GM12878 (cell line): ENCODE measurements at regions not wholly inside any gene's neighbourhood (a gene's known extent, or its start where the extent isn't known, plus 50 kb on each side); places are given as distances from the start of the nearest gene placed in this dataset.
A peak's percentile ranks its signal among the peaks of the same experiment; 100 is the strongest.

Experiments used
- ATF7 ChIP-seq: fragments of 450-650 bp; IDR thresholded peaks from 2 replicates; pipeline ENCODE4 v1.6.1; 2016; ENCODE audit warnings: low read depth, mild to moderate bottlenecking
- BHLHE40 ChIP-seq, 2 experiments: fragments of 450-650 bp in 1 of 2; IDR thresholded peaks; 2 replicates each; pipeline ENCODE4 v1.6.1; 2011 to 2017; ENCODE audit warnings: low read depth in 2 of 2, borderline replicate concordance in 1 of 2, improper control_type of control experiment in 1 of 2, low read length in 1 of 2, mild to moderate bottlenecking in 1 of 2
- EGR1 ChIP-seq, 2 experiments: IDR thresholded peaks; 1 replicate in 1 of 2; 2 replicates in 1 of 2; pipeline ENCODE4 v1.6.1; 2011 to 2012; ENCODE audit warnings: low read depth in 2 of 2, low read length in 2 of 2, borderline replicate concordance in 1 of 2, mild to moderate bottlenecking in 1 of 2, moderate library complexity in 1 of 2
- ELK1 ChIP-seq: IDR thresholded peaks from 2 replicates; pipeline ENCODE4 v1.6.1; 2012; ENCODE audit warnings: low read depth, low read length, improper control_type of control experiment
- IRF4 ChIP-seq: IDR thresholded peaks from 2 replicates; pipeline ENCODE4 v1.6.1; 2011; ENCODE audit warnings: low read depth, low read length
- MEF2B ChIP-seq: fragments of 450-650 bp; IDR thresholded peaks from 2 replicates; pipeline ENCODE4 v1.6.1; 2018; ENCODE audit warnings: mild to moderate bottlenecking, moderate library complexity; ENCODE audit not compliant: partially characterized antibody, poor library complexity, severe bottlenecking
- MTA2 ChIP-seq: fragments of 450-650 bp; IDR thresholded peaks from 2 replicates; pipeline ENCODE4 v1.6.1; 2016; ENCODE audit warnings: low read depth, mild to moderate bottlenecking, moderate library complexity
- NFXL1 ChIP-seq: fragments of 450-650 bp; IDR thresholded peaks from 2 replicates; pipeline ENCODE4 v1.6.1; 2017; ENCODE audit warnings: antibody characterized with exemption, mild to moderate bottlenecking, borderline replicate concordance
- PAX5 ChIP-seq: IDR thresholded peaks from 2 replicates; pipeline ENCODE4 v1.6.1; 2011; ENCODE audit warnings: low read depth, low read length, borderline replicate concordance
- POU2F2 ChIP-seq: IDR thresholded peaks from 3 replicates; pipeline ENCODE4 v1.6.1; 2011; ENCODE audit warnings: low read depth, mild to moderate bottlenecking, low read length, borderline replicate concordance
- RELA ChIP-seq: fragments of 450-650 bp; IDR thresholded peaks from 2 replicates; pipeline ENCODE4 v1.8.0; 2014; ENCODE audit warnings: borderline replicate concordance; ENCODE audit not compliant: partially characterized antibody
- SMAD5 ChIP-seq: IDR thresholded peaks from 2 replicates; pipeline ENCODE4 v1.6.1; 2016; ENCODE audit warnings: antibody characterized with exemption, low read depth
- SPI1 ChIP-seq: IDR thresholded peaks from 2 replicates; pipeline ENCODE4 v1.6.1; 2011; ENCODE audit warnings: low read depth, mild to moderate bottlenecking, low read length, moderate library complexity, borderline replicate concordance; ENCODE audit not compliant: insufficient read depth
- STAT3 ChIP-seq: IDR thresholded peaks from 2 replicates; pipeline ENCODE4 v1.6.1; 2011; ENCODE audit warnings: low read depth, low read length, improper control_type of control experiment
- SUZ12 ChIP-seq: fragments of 200-600 bp; sonication (generic); IDR thresholded peaks from one replicate; pipeline ENCODE4 v1.6.1; 2018; ENCODE audit warnings: antibody characterized with exemption, mild to moderate bottlenecking; ENCODE audit not compliant: unreplicated experiment
- TF ChIP-seq, protein P1 (sequence below): fragments of 450-650 bp; IDR thresholded peaks from 2 replicates; pipeline ENCODE4 v1.6.1; 2016; ENCODE audit warnings: mild to moderate bottlenecking
- TF ChIP-seq, protein P2 (sequence below): fragments of 450-650 bp; IDR thresholded peaks from 2 replicates; pipeline ENCODE4 v1.6.1; 2017; ENCODE audit warnings: mild to moderate bottlenecking, moderate library complexity
- TF ChIP-seq, protein P3 (sequence below): IDR thresholded peaks from 2 replicates; pipeline ENCODE4 v1.6.1; 2011; ENCODE audit warnings: mild to moderate bottlenecking, low read depth, low read length, moderate library complexity; ENCODE audit not compliant: insufficient replicate concordance
- TF ChIP-seq, protein P4 (sequence below): IDR thresholded peaks from 2 replicates; pipeline ENCODE4 v1.6.1; 2011; ENCODE audit warnings: low read depth, mild to moderate bottlenecking, low read length, moderate library complexity, borderline replicate concordance; ENCODE audit errors: extremely low read depth

DNA sequence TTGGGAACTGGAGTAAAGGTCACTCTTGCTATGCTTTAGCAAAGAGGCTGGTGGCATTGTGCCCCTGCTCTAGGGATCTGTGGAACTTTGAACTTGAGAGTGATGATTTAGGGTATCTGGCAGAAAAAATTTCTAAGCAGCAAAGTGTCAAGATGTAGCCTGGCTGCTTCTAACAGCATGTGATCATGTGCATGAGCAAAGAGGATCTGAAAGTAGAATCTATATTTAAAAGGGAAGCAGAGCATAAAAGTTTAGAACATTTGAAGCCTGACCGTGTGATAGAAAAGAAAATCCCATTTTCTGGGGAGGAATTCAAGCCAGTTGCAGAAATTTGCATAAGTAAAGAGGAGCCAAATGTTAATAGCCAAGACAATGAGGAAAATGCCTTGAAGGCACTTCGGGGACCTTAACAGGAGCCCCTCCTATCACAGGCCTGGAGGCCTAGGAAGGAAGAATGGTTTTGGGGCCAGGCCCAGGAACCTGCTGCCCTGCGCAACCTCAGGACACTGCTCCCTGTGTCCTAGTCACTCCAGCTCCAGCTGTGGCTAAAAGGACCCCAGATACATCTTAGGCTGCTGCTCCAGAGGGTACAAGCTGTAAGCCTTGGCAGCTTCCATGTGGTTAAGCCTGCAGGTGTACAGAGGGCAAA lies 212.2 kb upstream of the LINGO1 start (continued):
- TF ChIP-seq, protein P1, sequence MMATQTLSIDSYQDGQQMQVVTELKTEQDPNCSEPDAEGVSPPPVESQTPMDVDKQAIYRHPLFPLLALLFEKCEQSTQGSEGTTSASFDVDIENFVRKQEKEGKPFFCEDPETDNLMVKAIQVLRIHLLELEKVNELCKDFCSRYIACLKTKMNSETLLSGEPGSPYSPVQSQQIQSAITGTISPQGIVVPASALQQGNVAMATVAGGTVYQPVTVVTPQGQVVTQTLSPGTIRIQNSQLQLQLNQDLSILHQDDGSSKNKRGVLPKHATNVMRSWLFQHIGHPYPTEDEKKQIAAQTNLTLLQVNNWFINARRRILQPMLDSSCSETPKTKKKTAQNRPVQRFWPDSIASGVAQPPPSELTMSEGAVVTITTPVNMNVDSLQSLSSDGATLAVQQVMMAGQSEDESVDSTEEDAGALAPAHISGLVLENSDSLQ: no peak
- TF ChIP-seq MEF2B: peak; percentile 53
- TF ChIP-seq RELA: no peak
- TF ChIP-seq ELK1: no peak
- no peak for TF ChIP-seq EGR1 (IDR thresholded peaks at IDR 0.05; ENCODE audit: borderline replicate concordance in 1 of 2, low read depth in 2 of 2, low read length in 2 of 2)
- TF ChIP-seq, protein P2, sequence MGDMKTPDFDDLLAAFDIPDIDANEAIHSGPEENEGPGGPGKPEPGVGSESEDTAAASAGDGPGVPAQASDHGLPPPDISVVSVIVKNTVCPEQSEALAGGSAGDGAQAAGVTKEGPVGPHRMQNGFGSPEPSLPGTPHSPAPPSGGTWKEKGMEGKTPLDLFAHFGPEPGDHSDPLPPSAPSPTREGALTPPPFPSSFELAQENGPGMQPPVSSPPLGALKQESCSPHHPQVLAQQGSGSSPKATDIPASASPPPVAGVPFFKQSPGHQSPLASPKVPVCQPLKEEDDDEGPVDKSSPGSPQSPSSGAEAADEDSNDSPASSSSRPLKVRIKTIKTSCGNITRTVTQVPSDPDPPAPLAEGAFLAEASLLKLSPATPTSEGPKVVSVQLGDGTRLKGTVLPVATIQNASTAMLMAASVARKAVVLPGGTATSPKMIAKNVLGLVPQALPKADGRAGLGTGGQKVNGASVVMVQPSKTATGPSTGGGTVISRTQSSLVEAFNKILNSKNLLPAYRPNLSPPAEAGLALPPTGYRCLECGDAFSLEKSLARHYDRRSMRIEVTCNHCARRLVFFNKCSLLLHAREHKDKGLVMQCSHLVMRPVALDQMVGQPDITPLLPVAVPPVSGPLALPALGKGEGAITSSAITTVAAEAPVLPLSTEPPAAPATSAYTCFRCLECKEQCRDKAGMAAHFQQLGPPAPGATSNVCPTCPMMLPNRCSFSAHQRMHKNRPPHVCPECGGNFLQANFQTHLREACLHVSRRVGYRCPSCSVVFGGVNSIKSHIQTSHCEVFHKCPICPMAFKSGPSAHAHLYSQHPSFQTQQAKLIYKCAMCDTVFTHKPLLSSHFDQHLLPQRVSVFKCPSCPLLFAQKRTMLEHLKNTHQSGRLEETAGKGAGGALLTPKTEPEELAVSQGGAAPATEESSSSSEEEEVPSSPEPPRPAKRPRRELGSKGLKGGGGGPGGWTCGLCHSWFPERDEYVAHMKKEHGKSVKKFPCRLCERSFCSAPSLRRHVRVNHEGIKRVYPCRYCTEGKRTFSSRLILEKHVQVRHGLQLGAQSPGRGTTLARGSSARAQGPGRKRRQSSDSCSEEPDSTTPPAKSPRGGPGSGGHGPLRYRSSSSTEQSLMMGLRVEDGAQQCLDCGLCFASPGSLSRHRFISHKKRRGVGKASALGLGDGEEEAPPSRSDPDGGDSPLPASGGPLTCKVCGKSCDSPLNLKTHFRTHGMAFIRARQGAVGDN: peak; percentile 25; the same call in 1 of the 2 replicates
- TF ChIP-seq ATF7: no peak
- TF ChIP-seq PAX5: no peak
- TF ChIP-seq SMAD5: no peak
- TF ChIP-seq SUZ12: no peak
- TF ChIP-seq MTA2: no peak
- TF ChIP-seq BHLHE40 (IDR thresholded peaks at IDR 0.05; ENCODE audit: borderline replicate concordance in 1 of 2, low read depth in 2 of 2, low read length in 1 of 2): no peak; a peak in 1 of 4 replicates
- TF ChIP-seq SPI1: peak; percentile 54; the same call in 1 of the 2 replicates
- TF ChIP-seq, protein P3, sequence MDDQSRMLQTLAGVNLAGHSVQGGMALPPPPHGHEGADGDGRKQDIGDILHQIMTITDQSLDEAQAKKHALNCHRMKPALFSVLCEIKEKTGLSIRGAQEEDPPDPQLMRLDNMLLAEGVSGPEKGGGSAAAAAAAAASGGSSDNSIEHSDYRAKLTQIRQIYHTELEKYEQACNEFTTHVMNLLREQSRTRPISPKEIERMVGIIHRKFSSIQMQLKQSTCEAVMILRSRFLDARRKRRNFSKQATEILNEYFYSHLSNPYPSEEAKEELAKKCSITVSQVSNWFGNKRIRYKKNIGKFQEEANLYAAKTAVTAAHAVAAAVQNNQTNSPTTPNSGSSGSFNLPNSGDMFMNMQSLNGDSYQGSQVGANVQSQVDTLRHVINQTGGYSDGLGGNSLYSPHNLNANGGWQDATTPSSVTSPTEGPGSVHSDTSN: no peak
- no peak for TF ChIP-seq STAT3
- no peak for TF ChIP-seq POU2F2
- no peak for TF ChIP-seq IRF4
- no peak for TF ChIP-seq NFXL1
- TF ChIP-seq, protein P4, sequence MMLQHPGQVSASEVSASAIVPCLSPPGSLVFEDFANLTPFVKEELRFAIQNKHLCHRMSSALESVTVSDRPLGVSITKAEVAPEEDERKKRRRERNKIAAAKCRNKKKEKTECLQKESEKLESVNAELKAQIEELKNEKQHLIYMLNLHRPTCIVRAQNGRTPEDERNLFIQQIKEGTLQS: no peak
